ENCODE measurements at regions not wholly inside any gene's neighbourhood (a gene's known extent, or its start where the extent isn't known, plus 50 kb on each side); places are given as distances from the start of the nearest gene placed in this dataset.

DNA sequence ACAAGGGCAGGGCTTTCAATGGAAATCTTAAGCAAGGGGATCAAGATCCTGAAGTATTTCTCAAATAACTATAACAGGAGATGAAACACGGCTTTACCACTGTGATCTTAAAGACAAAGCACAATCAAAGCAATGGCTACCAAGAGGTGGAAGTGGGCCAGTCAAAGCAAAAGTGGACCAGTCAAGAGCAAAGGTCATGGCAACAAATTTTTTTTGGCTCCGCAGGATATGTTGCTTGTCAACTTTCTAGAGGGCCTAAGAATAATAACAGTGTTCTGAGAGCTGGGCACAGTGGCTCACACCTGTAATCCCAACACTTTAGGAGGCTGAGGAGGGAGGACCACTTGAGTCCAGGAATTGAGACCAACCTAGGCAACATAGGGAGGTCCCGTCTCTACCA lies 54.1 kb downstream of the ILRUN start:
- TF ChIP-seq CTCF (IDR thresholded peaks at IDR 0.05), result no peak
- no peak for TF ChIP-seq POLR2A (IDR thresholded peaks at IDR 0.05)

Data from body of pancreas (tissue), 4 donors.